HL-60 (cell line): ENCODE measurements at regions not wholly inside any gene's neighbourhood (a gene's known extent, or its start where the extent isn't known, plus 50 kb on each side); places are given as distances from the start of the nearest gene placed in this dataset.

Source experiments
- CTCF ChIP-seq: IDR thresholded peaks from one replicate; pipeline ENCODE4 v1.5.1; 2011; ENCODE audit warnings: low read length, control low read depth, inconsistent platforms; ENCODE audit not compliant: insufficient read depth
- POLR2AphosphoS5 ChIP-seq: IDR thresholded peaks from 2 replicates; pipeline ENCODE4 v1.6.1; 2012; ENCODE audit warnings: low read depth

GRCh38 chr1:83503153-83503552, 495.8 kb downstream of the TTLL7 start:
- TF ChIP-seq CTCF (no peak), POLR2AphosphoS5 (no peak)
